HCT116 (cell line): ENCODE measurements at regions not wholly inside any gene's neighbourhood (a gene's known extent, or its start where the extent isn't known, plus 50 kb on each side); places are given as distances from the start of the nearest gene placed in this dataset.

Source experiments
- ATAC-seq: fragments of 200-7000 bp; cut with Tn5 transposase; 2 replicates; pipeline ENCODE4 v1.9.1; 2020; ENCODE audit warnings: mild to moderate bottlenecking, moderate library complexity
- BruUV-seq: library from RNA; stranded (reverse); fragments of 400-500 nt; replicated peaks from 2 replicates; lab custom pipeline; 2021; lab: Mats Ljungman, UMichigan
- CTCF ChIA-PET: fragments of 300-600 bp; sonication (Branson Sonifier 250); formaldehyde crosslinking; loops from one replicate; lab custom pipeline; 2021; ENCODE audit warnings: antibody characterized with exemption; lab: Charles Lee
- POLR2A ChIA-PET: fragments of 300-600, 350-600 bp; sonication (Branson Sonifier 250); formaldehyde crosslinking; loops from one replicate; lab custom pipeline; 2021; ENCODE audit warnings: antibody characterized with exemption; lab: Charles Lee
- RAD21 ChIA-PET, 2 experiments: fragments of 300-600 bp; sonication (Branson Sonifier 250); formaldehyde crosslinking; loops; one replicate each; lab custom pipeline; 2023; ENCODE audit warnings: low total read pairs in 2 of 2; ENCODE audit not compliant: uncharacterized antibody in 2 of 2, unreplicated experiment in 2 of 2, low non-redundant PET in 1 of 2; lab: Charles Lee
- DNase-seq: peaks from one replicate; pipeline ENCODE4 v3.0.0-alpha.2; 2010; ENCODE audit warnings: low read depth, low spot score
- H2AFZ ChIP-seq: fragments of 200-600 bp; shearing (Covaris generic), sonication (generic); 2 replicates; pipeline ENCODE4 v1.6.1; 2017; ENCODE audit warnings: low read depth, mixed run types, mixed read lengths, antibody characterized with exemption, low read length; ENCODE audit not compliant: poor library complexity, severe bottlenecking
- H3K27ac ChIP-seq: 2 replicates; pipeline ENCODE4 v1.5.1; 2012; ENCODE audit warnings: low read depth, low read length
- H3K27me3 ChIP-seq: fragments of 200-600 bp; sonication (generic); 2 replicates; pipeline ENCODE4 v1.6.1; 2016; ENCODE audit warnings: mixed run types, low read length, mixed read lengths; ENCODE audit not compliant: insufficient read depth
- H3K36me3 ChIP-seq, 2 experiments: fragments of 200-500 bp in 1 of 2; fragments of 200-600 bp in 1 of 2; sonication (Bioruptor generic) in 1 of 2; sonication (generic) in 1 of 2; 2 replicates each; pipeline versions ENCODE4 v1.5.1 to v1.6.1; 2014 to 2016; ENCODE audit warnings: low read length in 2 of 2, inconsistent platforms in 1 of 2, mixed read lengths in 1 of 2, mixed run types in 1 of 2; ENCODE audit not compliant: insufficient read depth in 2 of 2, control insufficient read depth in 1 of 2
- H3K4me1 ChIP-seq, 2 experiments: fragments of 200-600 bp in 1 of 2; sonication (generic) in 1 of 2; 2 replicates each; pipeline versions ENCODE4 v1.5.1 to v1.6.1; 2012 to 2017; ENCODE audit warnings: low read length in 2 of 2, inconsistent platforms in 1 of 2, mild to moderate bottlenecking in 1 of 2, mixed read lengths in 1 of 2, mixed run types in 1 of 2, moderate library complexity in 1 of 2; ENCODE audit not compliant: insufficient read depth in 2 of 2, control insufficient read depth in 1 of 2
- H3K4me2 ChIP-seq: fragments of 200-600 bp; sonication (generic); 2 replicates; pipeline ENCODE4 v1.6.1; 2017; ENCODE audit warnings: mixed run types, low read length, mixed read lengths
- H3K4me3 ChIP-seq, 2 experiments: fragments of 200-600 bp in 1 of 2; sonication (generic) in 1 of 2; replicated peaks in 1 of 2; 2 replicates each; pipeline ENCODE4 v1.5.1; 2011 to 2016; ENCODE audit warnings: low read length in 2 of 2, control low read depth in 1 of 2, low read depth in 1 of 2, mild to moderate bottlenecking in 1 of 2, mixed read lengths in 1 of 2, mixed run types in 1 of 2
- H3K79me2 ChIP-seq: fragments of 200-600 bp; sonication (generic); 2 replicates; pipeline ENCODE4 v1.6.1; 2017; ENCODE audit warnings: mild to moderate bottlenecking, mixed run types, low read length, moderate library complexity, mixed read lengths; ENCODE audit not compliant: insufficient read depth
- H3K9ac ChIP-seq: fragments of 200-600 bp; sonication (generic); 2 replicates; pipeline ENCODE4 v1.6.1; 2016; ENCODE audit warnings: low read length, mixed read lengths
- H3K9me2 ChIP-seq: fragments of 200-600 bp; sonication (generic), shearing (Covaris generic); 2 replicates; pipeline ENCODE4 v1.6.1; 2017; ENCODE audit warnings: mixed run types, mild to moderate bottlenecking, moderate library complexity; ENCODE audit not compliant: insufficient read depth
- H3K9me3 ChIP-seq, 2 experiments: fragments of 200-500 bp in 1 of 2; fragments of 200-600 bp in 1 of 2; sonication (Bioruptor generic) in 1 of 2; sonication (generic) in 1 of 2; 2 replicates each; pipeline ENCODE4 v1.6.1; 2014 to 2017; ENCODE audit warnings: low read length in 2 of 2, mixed read lengths in 2 of 2, inconsistent platforms in 1 of 2, low read depth in 1 of 2, mild to moderate bottlenecking in 1 of 2, mixed run types in 1 of 2, moderate library complexity in 1 of 2; ENCODE audit not compliant: control insufficient read depth in 1 of 2, insufficient read depth in 1 of 2
- H4K20me1 ChIP-seq: fragments of 200-600 bp; sonication (generic), shearing (Covaris generic); 2 replicates; pipeline ENCODE4 v1.6.1; 2017; ENCODE audit warnings: mixed run types, mild to moderate bottlenecking, moderate library complexity; ENCODE audit not compliant: insufficient read depth
- ATF3 ChIP-seq: IDR thresholded peaks from 2 replicates; pipeline ENCODE4 v1.6.1; 2012
- CBX3 ChIP-seq: IDR thresholded peaks from 2 replicates; pipeline ENCODE4 v1.6.1; 2012; ENCODE audit warnings: low read depth
- CEBPB ChIP-seq: IDR thresholded peaks from 2 replicates; pipeline ENCODE4 v1.6.1; 2012; ENCODE audit warnings: low read depth
- EZH2 ChIP-seq: fragments of 200-600 bp; sonication (generic); IDR thresholded peaks from 2 replicates; pipeline ENCODE4 v1.6.1; 2017; ENCODE audit warnings: antibody characterized with exemption, mixed run types
- FOSL1 ChIP-seq: IDR thresholded peaks from 2 replicates; pipeline ENCODE4 v1.6.1; 2012; ENCODE audit warnings: low read depth
- POLR2A ChIP-seq: IDR thresholded peaks from 2 replicates; pipeline ENCODE4 v1.7.0; 2011; ENCODE audit warnings: borderline replicate concordance; ENCODE audit not compliant: insufficient read depth, insufficient read length; ENCODE audit errors: extremely low read depth
- SIN3A ChIP-seq: IDR thresholded peaks from 2 replicates; pipeline ENCODE4 v1.6.1; 2012; ENCODE audit warnings: low read depth
- YY1 ChIP-seq: IDR thresholded peaks from 2 replicates; pipeline ENCODE4 v1.6.1; 2011; ENCODE audit warnings: low read length, low read depth, moderate library complexity, mild to moderate bottlenecking; ENCODE audit not compliant: insufficient replicate concordance; ENCODE audit errors: extremely low read depth
- ZFX ChIP-seq: fragments of 450-650 bp; IDR thresholded peaks from 2 replicates; pipeline ENCODE4 v1.6.1; 2017
- ZNF274 ChIP-seq: fragments of 200-500 bp; sonication (Bioruptor generic); IDR thresholded peaks from 2 replicates; pipeline ENCODE4 v1.6.1; 2014; ENCODE audit warnings: mild to moderate bottlenecking, low read depth, low read length, inconsistent platforms
- intact Hi-C: fragments of 100-400 bp; cut with micrococcal nuclease; formaldehyde crosslinking; loops from 2 replicates; pipeline ENCODE4 v1.10.0; 2022
- TF ChIP-seq, protein P1 (sequence below), 3 experiments: fragments of 200-600 bp in 1 of 3; sonication (generic) in 1 of 3; IDR thresholded peaks in 2 of 3; conservative IDR thresholded peaks in 1 of 3; 2 replicates each; pipeline ENCODE4 v1.5.1; 2012 to 2017; ENCODE audit warnings: low read depth in 2 of 3, low read length in 2 of 3, antibody characterized with exemption in 1 of 3, borderline replicate concordance in 1 of 3, control low read depth in 1 of 3, mild to moderate bottlenecking in 1 of 3, mixed read lengths in 1 of 3, mixed run types in 1 of 3, moderate library complexity in 1 of 3; ENCODE audit not compliant: insufficient read depth in 1 of 3

DNA sequence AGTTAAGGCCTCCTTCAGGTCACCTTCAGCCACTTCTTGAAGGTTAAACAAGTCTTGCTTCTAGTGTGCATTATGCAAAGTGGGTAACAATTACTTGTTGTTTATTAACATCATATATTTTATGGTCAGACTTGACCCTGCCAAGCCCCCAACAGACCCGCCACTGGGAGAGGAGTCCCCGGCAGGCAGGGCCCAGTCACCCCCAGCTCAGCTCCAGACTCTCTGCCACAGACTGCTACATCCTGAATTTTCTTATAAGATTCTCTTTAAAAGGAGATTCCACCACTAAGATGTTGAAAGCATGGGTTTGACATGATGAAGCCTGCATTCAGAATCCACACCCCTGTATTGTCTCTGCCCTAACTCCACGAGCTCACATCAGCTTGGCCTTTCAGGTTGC lies 174.3 kb upstream of the ARL4C start:
- BruUV-seq = no TSS peak
- ChIA-PET POLR2A (no interaction called here), RAD21 (no interaction called here), CTCF (no interaction called here)
- TF ChIP-seq FOSL1 (no peak), EZH2 (no peak), CBX3 (no peak), ZNF274 (no peak), ATF3 (no peak), SIN3A (no peak), CEBPB (no peak), POLR2A (no peak), YY1 (no peak), ZFX (no peak)
- TF ChIP-seq, protein P1, sequence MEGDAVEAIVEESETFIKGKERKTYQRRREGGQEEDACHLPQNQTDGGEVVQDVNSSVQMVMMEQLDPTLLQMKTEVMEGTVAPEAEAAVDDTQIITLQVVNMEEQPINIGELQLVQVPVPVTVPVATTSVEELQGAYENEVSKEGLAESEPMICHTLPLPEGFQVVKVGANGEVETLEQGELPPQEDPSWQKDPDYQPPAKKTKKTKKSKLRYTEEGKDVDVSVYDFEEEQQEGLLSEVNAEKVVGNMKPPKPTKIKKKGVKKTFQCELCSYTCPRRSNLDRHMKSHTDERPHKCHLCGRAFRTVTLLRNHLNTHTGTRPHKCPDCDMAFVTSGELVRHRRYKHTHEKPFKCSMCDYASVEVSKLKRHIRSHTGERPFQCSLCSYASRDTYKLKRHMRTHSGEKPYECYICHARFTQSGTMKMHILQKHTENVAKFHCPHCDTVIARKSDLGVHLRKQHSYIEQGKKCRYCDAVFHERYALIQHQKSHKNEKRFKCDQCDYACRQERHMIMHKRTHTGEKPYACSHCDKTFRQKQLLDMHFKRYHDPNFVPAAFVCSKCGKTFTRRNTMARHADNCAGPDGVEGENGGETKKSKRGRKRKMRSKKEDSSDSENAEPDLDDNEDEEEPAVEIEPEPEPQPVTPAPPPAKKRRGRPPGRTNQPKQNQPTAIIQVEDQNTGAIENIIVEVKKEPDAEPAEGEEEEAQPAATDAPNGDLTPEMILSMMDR (IDR thresholded peaks at IDR 0.05 in 2 of 3, conservative IDR thresholded peaks at IDR 0.05 in 1 of 3; ENCODE audit: borderline replicate concordance in 1 of 3, insufficient read depth in 1 of 3, low read depth in 2 of 3, low read length in 2 of 3) = no peak
- DNase-seq (no peak), ATAC-seq (no peak)
- no peak overlapping the region for H3K9ac ChIP-seq
- no peaks in the 10 kb centered on the region for H3K79me2 ChIP-seq
- no peaks in the 10 kb centered on the region for H3K9me2 ChIP-seq
- H2AFZ ChIP-seq = no peak overlapping the region
- intact Hi-C loops = no loop called here
- no peak overlapping the region for H3K4me3 ChIP-seq
- no peak overlapping the region for H3K27ac ChIP-seq
- H3K27me3 ChIP-seq = no peaks in the 10 kb centered on the region
- no peaks in the 10 kb centered on the region for H3K36me3 ChIP-seq
- H3K9me3 ChIP-seq = no peaks in the 10 kb centered on the region
- H3K4me2 ChIP-seq = no peak overlapping the region
- peaks cover 9 to 36% of the 10 kb centered on the region in 2 experiments; a peak in 3 of 4 replicates for H3K4me1 ChIP-seq
- H4K20me1 ChIP-seq = no peaks in the 10 kb centered on the region
